Left lung (tissue), 4 donors: ENCODE measurements at regions not wholly inside any gene's neighbourhood (a gene's known extent, or its start where the extent isn't known, plus 50 kb on each side); places are given as distances from the start of the nearest gene placed in this dataset.

Experiments used
- ATAC-seq: fragments of 200-7000 bp; cut with Tn5 transposase; one replicate; pipeline ENCODE4 v1.9.1; 2020; ENCODE audit warnings: moderate library complexity
- DNase-seq, 4 donors: peaks; one replicate each; pipeline ENCODE4 v3.0.0-alpha.2; 2013 to 2020
- H3K27ac ChIP-seq, 2 donors: fragments of 200-600 bp; sonication (generic) in 1 of 2; one replicate each; pipeline versions ENCODE4 v1.5.0 to v1.8.0; 2020 to 2021
- H3K27me3 ChIP-seq, 2 donors: fragments of 200-600 bp; sonication (generic) in 1 of 2; one replicate each; pipeline versions ENCODE4 v1.5.0 to v1.8.0; 2020 to 2021
- H3K36me3 ChIP-seq, 2 donors: fragments of 200-600 bp; sonication (generic) in 1 of 2; one replicate each; pipeline versions ENCODE4 v1.5.0 to v1.8.0; 2020 to 2021
- H3K4me1 ChIP-seq, 2 donors: fragments of 200-600 bp; one replicate each; pipeline ENCODE4 v1.8.0; 2021
- H3K4me3 ChIP-seq, 2 donors: fragments of 200-600 bp; sonication (generic) in 1 of 2; one replicate each; pipeline versions ENCODE4 v1.5.0 to v1.8.0; 2020 to 2021; ENCODE audit warnings: mild to moderate bottlenecking in 1 of 2
- H3K9me3 ChIP-seq, 2 donors: fragments of 200-600 bp; sonication (generic) in 1 of 2; one replicate each; pipeline versions ENCODE4 v1.5.0 to v1.8.0; 2020 to 2021
- CTCF ChIP-seq, 2 donors: fragments of 200-600 bp; sonication (generic) in 1 of 2; IDR thresholded peaks; one replicate each; pipeline versions ENCODE4 v1.5.0 to v1.8.0; 2021; ENCODE audit warnings: antibody characterized with exemption in 2 of 2
- intact Hi-C, 2 donors: fragments of 100-400 bp; cut with DNase I; formaldehyde crosslinking; loops; one replicate each; pipeline versions ENCODE4 v1.11.2 to v1.14.2; 2022
- donor health status: DM: no; HTN: yes; CAD: no.
- donor health status: DM: no; HTN: no; CAD: no.

GRCh38 chr20:60371384-60371783 lies 413.2 kb downstream of the CDH26 start:
- Histone ChIP-seq H3K4me3 (no peak overlapping the region), H3K27me3 (no peaks in the 10 kb centered on the region), H3K27ac (no peak overlapping the region), H3K4me1 (no peaks in the 10 kb centered on the region), H3K9me3 (no peaks in the 10 kb centered on the region), H3K36me3 (no peaks in the 10 kb centered on the region)
- DNase-seq (no peak), ATAC-seq (no peak)
- intact Hi-C loops = no loop called here
- TF ChIP-seq CTCF (IDR thresholded peaks at IDR 0.05) = no peak

GRCh38 chr20:60372275-60372674 lies 414.1 kb downstream of the CDH26 start:
- H3K36me3 ChIP-seq = no peaks in the 10 kb centered on the region
- no peak for TF ChIP-seq CTCF (IDR thresholded peaks at IDR 0.05)
- no peaks in the 10 kb centered on the region for H3K27me3 ChIP-seq
- ATAC-seq = no peak
- DNase-seq = no peak
- no peak overlapping the region for H3K4me3 ChIP-seq
- H3K27ac ChIP-seq = no peak overlapping the region
- H3K4me1 ChIP-seq = no peaks in the 10 kb centered on the region
- no peaks in the 10 kb centered on the region for H3K9me3 ChIP-seq
- intact Hi-C loops = no loop called here

- ATAC-seq (no peak), DNase-seq (no peak)
- H3K4me1 ChIP-seq = no peaks in the 10 kb centered on the region
- no peak overlapping the region for H3K27ac ChIP-seq
- H3K27me3 ChIP-seq = no peaks in the 10 kb centered on the region
- no peak overlapping the region for H3K4me3 ChIP-seq
- H3K9me3 ChIP-seq = no peaks in the 10 kb centered on the region
- intact Hi-C loops = no loop called here
- no peaks in the 10 kb centered on the region for H3K36me3 ChIP-seq
- TF ChIP-seq CTCF (IDR thresholded peaks at IDR 0.05) = no peak
Observed at GRCh38 chr20:60372822-60373221, 414.6 kb downstream of the CDH26 start.

- no peak for DNase-seq
- Histone ChIP-seq H3K4me3 (no peak overlapping the region), H3K27me3 (no peaks in the 10 kb centered on the region), H3K36me3 (no peaks in the 10 kb centered on the region), H3K4me1 (no peaks in the 10 kb centered on the region), H3K27ac (no peak overlapping the region), H3K9me3 (no peaks in the 10 kb centered on the region)
- no peak for ATAC-seq
- TF ChIP-seq CTCF (IDR thresholded peaks at IDR 0.05) = no peak
- intact Hi-C loops = no loop called here
Observed at GRCh38 chr20:60378620-60379019, 420.4 kb downstream of the CDH26 start.

- ATAC-seq = peak; percentile 96
Observed at GRCh38 chr20:60381643-60382400, 423.6 kb downstream of the CDH26 start.

More at GRCh38 chr20:60381643-60382400, 423.6 kb downstream of the CDH26 start:
- intact Hi-C loops = no loop called here
- no peak overlapping the region for H3K4me3 ChIP-seq
- no peaks in the 10 kb centered on the region for H3K36me3 ChIP-seq
- H3K27me3 ChIP-seq = no peaks in the 10 kb centered on the region
- H3K4me1 ChIP-seq = no peaks in the 10 kb centered on the region
- H3K27ac ChIP-seq = peak overlapping the region in 1 of 2 donors; percentile 1
- no peaks in the 10 kb centered on the region for H3K9me3 ChIP-seq
- no peak for TF ChIP-seq CTCF (IDR thresholded peaks at IDR 0.05)
- no peak for DNase-seq
